OCI-M1 (cell line): ENCODE measurements at regions not wholly inside any gene's neighbourhood (a gene's known extent, or its start where the extent isn't known, plus 50 kb on each side); places are given as distances from the start of the nearest gene placed in this dataset.

ENCODE experiments used
- DNase-seq: peaks from one replicate; lab custom pipeline; 2025; lab: John Stamatoyannopoulos, UW

DNA sequence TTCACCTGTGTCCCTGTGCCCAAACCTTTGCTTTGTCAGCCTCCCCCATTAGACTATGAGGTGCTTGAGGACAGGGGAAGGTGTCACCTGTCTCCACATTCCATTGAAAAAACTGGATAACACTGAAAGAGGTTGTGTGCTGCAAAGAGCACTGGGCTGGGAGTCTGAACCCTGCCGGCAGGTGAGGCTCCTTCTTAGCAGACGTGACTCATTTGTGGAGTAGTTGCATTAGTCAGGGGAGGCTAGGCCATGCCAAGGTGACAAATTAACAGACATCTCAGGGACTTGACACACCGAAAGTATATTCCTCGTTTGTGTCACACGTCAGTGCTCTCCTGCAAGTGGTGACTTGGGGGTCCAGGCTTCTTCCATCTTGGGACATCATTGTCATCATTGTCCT is 95.9 kb upstream of the STX18 start:
- no peak for DNase-seq

DNA sequence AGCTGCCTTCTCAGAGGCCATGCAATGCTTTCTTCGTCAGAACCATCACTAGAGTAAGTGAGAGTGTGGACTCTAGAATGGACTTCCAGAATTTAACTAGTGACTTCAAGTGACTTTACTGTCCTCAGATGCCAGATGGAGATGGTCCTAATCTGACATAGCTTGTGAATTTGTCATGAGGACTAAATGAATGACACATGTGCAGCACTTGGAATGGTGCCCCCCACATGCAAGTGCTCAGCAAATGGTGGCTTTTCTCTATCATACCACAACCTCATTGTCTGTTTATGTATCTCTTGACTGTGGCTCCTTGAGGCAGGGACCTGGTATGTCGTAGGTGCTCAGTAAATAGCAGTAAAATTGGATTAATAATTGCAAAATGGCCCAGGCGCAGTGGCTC is 91.6 kb upstream of the STX18 start:
- DNase-seq = no peak

DNA sequence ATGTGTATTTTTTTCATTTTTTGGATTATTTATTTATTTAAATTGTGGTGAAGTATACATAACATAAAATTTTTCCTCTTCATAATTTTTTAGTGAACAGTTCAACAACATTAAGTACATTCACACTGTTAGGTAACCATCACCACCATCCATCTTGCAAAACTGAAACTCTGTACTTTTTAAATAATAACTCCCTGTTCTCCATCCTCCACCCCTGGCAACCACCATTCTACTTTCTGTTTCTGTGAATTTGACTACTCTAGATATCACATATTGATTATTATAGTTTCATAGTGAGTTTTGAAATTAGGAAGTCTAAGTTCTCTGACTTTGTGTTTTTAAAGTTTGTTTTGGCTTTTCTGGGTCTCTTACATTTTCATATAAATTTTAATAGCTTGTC is 89.3 kb upstream of the STX18 start:
- no peak for DNase-seq

DNA sequence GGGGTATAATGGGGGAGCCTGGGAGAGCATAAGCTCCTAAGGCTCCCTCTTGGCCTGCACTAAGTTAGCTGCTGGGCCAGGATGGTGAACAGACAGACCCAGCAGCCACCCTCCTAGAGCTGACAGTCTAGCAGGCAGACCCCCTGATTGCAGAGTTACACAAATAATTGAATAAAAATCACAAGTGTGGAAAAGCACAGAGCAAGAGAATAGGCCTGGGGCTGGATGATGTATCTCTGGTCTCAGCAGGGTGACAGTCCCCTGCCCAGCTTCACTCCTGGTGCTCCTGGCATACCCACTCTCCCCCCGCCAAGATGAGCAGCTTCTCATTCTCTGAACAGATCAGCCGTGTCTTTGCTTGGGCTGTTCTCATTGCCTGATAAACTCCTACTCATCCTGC is 86.1 kb upstream of the STX18 start:
- no peak for DNase-seq

DNA sequence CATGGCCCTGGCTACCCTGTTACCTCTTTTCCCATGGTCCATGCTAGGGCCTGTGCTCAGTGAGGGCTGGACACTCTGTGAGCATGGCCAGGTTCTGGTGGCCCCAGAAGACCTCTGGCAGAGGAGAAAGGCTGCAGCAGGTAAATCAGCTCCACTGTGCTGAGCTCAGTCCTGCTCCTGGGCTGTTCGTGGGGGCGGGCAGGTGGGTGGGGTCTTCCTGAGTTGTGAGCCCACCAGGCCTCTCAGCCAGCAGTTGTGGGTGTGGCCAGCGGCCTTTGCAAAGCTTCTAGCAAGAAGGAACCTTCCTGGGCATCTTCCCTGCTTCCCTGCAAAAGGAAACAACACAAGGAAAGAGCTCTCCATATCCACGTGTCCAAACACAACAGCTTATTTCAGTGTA is 85.3 kb upstream of the STX18 start:
- DNase-seq = no peak

DNA sequence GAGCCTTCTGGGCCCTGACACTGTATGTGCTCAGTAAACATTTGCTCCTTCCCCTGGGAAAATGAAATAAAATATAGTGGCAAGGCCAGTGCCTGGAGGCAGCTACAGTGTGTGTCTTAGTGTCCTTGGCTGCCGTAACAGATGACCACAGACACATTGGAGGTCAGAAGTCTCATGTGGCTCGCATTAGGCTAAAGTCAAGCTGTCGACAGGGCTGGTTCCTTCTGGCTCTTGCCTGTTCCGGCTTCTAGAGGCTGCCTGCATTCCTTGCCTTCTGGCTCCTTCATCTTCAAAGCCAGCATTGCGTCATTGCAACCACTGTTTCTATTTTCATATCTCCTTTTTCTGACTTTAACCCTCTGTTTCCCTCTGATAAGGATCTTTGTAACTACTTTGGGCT is 83.6 kb upstream of the STX18 start:
- no peak for DNase-seq

DNA sequence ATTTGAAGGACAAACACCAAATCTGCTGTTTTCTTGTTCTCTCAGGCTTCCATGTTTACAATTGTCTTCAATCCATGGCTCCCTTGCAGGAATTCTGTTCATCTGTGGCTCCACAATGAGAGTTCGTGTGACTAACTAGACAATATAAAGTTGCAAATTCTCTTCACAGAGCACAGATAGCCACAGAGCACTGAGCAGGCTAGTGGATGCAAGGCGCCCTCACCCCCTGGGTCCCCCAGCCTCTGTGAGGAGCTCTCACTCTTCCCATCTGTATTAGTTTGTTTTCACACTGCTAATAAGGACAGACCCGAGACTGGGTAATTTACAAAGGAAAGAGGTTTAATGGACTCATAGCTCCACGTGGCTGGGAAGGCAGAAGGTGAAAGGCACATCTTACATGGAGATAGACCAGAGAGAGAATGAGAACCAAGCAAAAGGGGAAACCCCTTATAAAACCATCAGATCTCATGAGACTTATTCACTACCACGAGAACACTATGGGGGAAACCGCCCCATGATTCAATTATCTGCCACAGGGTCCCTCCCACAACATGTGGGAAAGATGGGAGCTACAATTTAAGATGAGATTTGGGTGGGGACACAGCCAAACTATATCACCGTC is 82.5 kb upstream of the STX18 start:
- DNase-seq = no peak

DNA sequence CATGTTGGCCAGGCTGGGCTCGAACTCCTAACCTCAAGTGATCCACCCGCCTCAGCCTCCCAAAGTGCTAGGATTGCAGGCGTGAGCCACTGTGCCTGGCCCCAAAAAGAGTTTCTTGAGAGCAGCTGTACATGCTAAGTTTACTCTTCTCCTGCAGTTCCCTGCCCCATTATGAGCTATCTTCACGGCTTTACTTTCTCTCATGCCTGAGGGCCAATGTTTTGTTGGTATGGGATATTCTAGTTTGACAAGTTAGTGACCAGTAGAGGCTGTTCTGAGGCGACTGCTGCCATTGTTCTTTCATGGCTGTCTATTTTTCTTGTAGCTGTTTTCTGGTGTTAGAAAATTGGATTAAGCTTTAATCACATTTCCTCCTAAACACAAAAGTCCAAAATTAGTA is 78.0 kb upstream of the STX18 start:
- no peak for DNase-seq

DNA sequence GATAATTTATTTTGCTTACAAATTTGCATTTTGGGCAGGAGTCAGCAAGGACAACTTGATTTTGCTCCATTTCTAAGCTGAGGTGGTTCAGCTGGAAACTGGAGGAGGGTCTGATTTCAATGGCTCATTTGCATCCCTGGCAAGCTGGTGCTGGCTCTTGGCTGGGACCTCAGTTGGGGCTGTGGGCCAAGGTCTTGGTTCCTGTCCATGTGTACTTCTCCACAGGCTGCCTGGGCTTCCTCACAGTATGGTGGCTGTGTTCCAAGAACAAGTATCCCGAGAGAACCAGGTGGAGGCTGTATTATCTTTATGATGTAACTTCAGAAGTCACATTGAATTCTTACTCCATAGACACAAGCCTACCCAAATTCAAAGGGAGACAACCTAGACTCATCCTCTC is 77.0 kb upstream of the STX18 start:
- no peak for DNase-seq

DNA sequence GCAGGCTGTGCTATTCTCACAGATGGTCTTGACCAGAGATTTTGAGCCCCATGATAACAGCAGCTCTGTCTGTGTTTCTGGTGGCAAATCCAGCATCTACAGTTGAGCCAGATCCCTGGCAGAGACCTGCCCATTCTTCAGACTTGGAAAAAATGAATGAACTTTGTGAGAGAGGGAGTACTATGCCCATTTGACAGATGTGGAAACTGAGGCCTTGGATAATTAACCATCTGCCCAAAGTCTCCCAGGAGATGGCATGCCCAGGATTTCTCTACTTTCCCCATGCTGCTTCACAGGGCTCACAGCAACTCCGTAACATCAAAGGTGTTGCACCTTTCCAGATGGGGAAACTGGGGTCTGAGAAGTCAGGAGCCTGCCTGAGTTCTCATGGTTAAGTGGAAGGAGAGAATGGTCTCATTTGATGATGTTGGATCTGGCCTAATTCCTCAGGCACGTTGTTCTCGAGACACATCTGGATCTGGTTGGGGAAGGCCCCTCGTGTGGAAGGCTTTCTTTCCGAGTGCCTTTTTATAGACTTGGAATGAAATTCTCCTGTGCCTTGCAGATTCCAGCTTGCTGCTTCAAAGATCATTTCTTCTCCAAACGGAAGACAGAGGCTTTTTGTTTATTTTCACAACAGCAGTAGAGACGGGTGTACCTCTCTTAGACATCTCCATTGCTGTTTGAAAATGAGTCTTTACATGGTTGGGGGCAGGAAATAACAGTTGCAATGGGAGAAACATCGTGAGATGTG is 73.3 kb upstream of the STX18 start:
- DNase-seq = no peak

DNA sequence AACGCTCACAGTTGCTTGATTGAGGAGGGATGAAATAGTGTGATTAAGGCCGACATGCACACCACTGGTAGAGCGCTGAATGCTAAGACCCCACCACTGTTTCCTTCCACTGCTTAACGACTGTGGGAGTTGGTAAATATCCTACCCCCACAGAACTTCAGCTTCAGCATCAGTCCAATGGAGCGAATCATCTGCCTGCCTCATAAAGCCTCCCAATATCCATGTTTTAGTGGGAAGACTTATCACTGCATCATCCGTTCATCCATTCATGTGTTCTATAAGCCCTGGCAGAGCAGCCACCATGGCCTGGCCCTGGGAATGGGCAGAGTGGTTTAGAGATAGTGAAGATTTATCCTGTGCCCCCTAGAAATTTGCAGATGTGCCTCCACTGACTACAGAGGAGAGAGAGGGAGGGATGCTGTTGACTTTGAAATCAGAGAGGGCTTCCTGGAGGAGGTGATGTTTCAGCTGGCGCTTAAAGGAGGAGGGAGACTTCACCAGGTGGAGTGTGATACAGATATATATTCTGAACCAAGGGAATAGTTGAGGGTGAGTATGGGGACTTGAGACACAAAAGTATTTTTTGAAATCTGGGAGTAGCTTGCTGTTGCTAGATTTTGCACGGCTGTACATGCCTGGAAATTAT is 71.9 kb upstream of the STX18 start:
- DNase-seq = no peak

DNA sequence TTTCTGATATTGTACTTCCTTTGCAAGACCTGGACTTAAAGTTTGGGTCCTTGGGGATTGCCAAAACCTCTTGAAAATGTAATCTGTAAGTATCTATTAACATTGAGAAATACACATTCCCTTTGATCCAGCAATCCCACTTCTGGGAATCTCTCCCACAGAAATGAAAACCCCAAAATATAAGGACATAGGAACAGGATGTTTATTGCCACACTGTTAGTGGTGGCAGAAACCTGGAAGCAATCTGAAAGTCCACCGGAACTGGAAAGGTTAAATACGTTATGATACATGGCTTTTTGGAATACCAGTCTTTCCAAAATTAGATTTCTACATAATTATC is 71.2 kb upstream of the STX18 start:
- no peak for DNase-seq

DNA sequence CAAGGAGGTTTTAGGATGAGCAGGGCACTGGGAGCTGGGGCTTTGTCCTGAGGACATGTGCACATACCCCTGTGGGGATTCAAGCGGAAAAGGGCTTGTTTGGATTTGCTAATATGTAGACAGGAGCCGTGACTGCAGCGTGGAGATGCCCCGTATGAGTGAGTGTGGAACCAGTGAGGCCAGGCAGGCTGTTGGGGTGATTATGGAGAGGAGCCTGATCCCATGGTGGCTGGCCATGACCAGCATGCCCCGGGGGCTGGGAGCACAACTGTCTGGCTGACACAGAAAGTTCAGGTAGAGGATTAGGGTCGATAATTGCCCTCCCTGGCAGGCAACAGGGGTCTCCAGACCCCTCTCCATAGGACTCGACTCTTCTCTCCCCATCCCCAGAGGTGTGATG is 68.8 kb upstream of the STX18 start:
- DNase-seq = no peak

DNA sequence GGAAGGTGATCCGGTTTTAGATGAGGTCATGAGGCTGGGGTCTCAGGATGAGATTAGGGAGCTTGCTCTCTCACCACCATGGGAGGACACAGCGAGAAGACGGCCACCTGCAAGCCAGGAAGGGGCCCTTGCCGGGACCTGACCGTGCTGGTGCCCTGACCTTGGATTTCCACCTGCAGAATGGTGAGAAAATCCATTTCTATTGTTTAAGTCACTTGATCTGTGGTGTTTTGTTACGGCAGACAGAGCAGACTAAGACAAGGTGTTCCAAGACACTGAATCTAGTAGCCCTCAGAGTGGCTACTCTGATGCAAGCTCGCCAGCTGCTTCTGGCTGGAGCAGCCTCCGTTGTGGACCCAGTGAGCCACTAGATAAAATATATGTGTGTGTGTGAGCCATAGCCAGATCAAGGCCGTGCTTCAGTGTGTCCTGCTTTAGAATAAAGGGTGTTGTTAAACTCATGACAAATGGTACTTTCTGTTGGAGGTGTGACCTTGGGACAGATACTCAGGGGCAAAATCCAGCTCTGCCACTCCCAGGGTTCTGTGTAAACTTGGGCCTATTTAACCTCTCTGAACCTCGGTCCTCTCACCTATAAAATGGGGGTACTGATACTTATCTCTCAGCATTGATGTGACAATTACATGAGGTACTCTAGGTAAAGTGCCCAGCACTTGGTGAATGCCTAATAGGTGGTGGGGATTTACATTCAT is 67.9 kb upstream of the STX18 start:
- DNase-seq = no peak

DNA sequence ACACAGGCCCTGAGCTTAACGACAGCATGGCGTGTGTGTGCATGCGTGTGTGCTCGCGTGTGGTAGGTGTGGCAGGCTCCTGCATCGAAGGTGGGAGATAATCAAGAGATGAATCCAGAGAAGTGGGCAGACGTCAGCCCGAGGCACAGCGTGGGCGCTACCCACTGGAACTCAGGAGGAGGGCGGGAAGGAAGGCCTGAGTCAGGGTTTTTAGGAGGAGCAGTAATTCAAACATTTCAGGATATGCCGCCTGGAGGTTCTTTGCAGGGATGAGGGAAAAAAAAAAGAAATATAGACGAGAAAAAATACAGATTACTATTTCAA is 66.3 kb upstream of the STX18 start:
- no peak for DNase-seq

DNA sequence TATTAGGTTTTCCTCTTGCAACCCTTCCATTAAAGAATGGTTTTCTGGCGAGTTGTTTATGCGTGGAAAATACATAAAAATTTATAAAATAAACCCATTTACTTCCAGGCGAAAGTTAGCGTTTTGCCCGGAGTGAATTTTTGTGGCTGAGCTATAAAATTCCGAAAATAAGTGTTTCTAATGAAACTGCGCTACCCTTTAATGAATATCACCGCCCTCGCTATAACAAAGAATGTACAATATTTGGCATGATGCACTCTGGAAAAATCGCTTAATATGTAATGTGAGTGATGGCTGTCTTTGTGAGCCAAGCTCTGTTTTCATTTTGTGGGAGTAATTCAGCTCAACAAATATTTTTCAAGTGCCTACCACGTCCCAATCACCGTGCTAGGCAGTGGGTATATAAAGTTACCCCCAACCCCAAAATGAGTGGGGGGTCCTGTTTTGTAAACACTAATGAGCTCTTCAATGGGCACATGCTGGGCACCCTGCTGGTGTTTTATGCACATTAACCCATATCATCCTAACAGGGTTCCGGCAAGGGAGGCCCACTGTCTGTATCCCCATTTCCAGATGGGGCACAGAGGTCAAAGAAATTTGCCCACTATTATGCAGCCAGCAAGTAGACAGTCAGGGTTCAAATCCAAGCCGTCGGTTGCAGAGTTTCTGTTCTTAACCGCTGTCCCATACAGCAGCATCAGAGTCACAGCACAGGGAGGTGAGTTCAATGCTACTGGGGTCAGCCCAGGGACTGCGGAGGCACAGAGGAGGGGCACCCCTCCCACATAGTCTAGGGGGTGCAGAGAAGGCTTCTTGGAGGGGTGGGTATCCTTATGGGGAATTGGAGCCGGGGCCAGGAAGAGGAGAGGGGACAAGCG is 65.7 kb upstream of the STX18 start:
- DNase-seq = no peak

DNA sequence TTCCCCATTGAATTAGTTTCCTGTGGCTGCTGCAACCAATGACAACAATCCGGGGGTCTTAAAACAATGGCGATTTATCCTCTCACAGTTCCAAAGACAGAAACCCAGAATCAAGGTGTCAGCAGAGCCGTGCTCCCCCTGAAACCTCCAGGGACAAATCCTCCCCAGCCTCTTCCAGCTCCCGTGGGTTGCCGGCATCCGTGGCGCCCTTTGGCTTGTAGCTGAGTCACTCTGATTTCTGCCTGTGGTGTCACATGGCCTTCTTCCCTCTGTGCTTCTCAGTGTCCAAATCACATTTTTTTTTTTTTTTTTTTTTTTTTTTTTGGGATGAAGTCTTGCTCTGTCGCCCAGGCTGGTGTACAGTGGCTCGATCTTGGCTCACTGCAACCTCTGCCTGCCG is 64.5 kb upstream of the STX18 start:
- DNase-seq = no peak

DNA sequence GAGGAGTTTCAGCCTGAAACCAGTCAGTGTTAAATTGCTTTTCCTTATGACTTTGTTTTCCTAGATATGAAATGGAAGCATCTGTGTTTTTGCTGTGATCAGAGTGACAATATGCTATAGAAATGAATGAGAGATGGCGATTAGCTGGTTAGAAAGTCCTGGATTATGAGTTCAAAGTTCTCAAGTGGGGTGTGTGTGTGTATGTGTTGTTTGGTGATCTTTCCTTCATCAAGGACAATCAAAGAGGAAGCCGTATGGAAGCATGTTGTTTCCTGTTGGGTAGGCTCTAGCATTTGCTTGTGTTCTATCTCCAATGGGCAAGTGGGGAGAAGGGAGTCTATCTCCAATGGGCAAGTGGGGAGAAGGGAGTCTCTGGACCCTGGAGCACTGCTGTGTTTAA is 64.0 kb upstream of the STX18 start:
- DNase-seq = no peak

DNA sequence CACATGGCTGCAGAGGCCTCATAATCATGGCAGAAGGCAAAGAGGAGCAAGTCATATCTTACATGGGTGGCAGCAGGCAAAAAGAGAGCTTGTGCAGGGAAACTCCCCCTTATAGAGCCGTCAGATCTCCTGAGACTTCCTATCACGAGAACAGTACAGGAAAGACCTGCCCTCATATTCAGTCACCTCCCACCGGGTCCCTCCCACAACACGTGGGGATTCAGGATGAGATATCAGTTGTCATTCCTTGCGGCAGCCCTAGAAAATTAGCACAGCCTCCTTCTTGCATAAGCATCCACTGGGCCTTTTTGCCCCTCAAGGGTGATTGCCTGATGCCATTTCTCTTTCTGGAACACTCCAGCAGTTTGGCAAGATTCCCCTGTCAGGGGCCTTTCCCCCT is 61.7 kb upstream of the STX18 start:
- no peak for DNase-seq

DNA sequence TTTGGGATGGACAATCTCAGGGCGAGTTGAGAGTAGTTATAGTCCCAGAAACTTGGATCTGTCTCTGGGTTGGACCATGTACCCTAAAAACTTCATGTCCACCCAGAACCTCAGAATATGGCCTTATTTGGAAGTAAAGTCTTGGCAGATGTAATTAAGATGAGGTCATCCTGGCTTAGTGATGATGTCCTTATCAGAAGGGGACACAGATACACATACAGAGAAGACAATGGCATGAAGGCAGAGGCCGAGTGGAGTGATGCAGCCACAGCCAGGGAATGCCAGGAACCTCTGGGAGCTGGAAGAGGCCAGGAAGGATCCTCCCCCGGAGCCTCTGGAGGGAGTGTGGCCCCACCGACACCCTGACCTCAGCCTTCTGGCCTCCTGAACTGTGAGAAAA is 61.2 kb upstream of the STX18 start:
- no peak for DNase-seq

DNA sequence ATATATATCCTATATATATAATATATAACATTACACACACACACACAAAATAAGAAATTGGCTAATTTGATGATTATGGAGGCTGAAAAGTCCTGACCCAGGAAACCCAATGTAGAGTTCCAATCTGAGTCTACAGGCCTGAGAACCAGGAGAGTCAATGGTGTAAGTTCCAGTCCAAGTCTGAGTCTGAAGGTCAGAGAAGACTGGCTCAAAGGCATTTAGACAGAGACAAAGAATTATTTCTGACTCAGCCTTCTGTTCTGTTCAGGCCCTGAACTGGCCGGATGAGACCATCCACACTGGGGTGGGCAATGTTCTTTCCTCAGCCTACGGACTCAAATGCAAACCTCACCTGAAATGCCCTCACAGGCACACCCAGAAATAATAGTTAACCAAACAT is 60.6 kb upstream of the STX18 start:
- no peak for DNase-seq

DNA sequence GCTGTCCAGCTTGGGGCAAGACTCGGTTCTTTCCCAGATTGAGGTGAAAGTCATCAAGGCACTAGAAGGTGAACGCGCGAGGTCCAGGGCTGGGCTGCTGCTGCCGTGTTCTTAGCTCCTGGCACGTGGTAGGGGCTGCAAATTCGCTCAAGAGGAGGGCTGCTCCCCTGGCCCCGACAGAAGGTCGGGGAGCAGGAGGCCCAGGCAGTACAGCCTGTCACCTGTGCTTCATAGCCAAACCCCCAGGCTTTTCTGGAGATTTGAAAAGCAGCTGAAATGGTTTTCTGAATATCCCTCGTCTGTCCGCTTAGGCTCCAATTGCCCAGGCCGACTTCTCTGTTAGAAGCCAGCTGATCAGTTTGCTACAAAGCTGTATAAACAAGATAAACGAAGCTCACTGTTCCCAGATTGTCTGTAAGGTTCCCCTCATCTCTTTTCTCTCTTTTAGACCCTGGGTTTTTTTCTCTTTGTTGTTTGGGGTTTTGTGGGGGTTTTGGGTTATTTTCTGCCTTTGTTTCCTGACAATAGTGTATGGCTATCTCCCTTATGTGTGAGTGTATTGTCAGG is 60.0 kb upstream of the STX18 start:
- no peak for DNase-seq
